Esophagus squamous epithelium (tissue), 4 donors: ENCODE measurements at regions not wholly inside any gene's neighbourhood (a gene's known extent, or its start where the extent isn't known, plus 50 kb on each side); places are given as distances from the start of the nearest gene placed in this dataset.

Experiments used
- CTCF ChIP-seq, 6 experiments: fragments of 450-650 bp in 4 of 6; fragments of 200-600 bp in 2 of 6; sonication (generic) in 2 of 6; IDR thresholded peaks; one replicate each; pipeline ENCODE4 v1.5.1; 2016 to 2019; ENCODE audit warnings: antibody characterized with exemption in 6 of 6, mild to moderate bottlenecking in 4 of 6, moderate library complexity in 4 of 6
- POLR2A ChIP-seq, 4 donors: fragments of 450-650 bp; IDR thresholded peaks; one replicate each; pipeline ENCODE4 v1.6.1; 2017; ENCODE audit warnings: antibody characterized with exemption in 4 of 4, mild to moderate bottlenecking in 4 of 4, moderate library complexity in 3 of 4

- no peak for TF ChIP-seq POLR2A (IDR thresholded peaks at IDR 0.05)
- no peak for TF ChIP-seq CTCF (IDR thresholded peaks at IDR 0.05)
Observed at GRCh38 chr3:128551451-128551850, 58.5 kb upstream of the GATA2 start.
